Activated CD4-positive, alpha-beta T cell treated with anti-CD3 and anti-CD28 coated beads, Interleukin-2, amount 50 U/mL, for 48 hours (primary cell): ENCODE measurements at regions not wholly inside any gene's neighbourhood (a gene's known extent, or its start where the extent isn't known, plus 50 kb on each side); places are given as distances from the start of the nearest gene placed in this dataset.

Experiments
- DNase-seq, 2 experiments: peaks; one replicate each; pipeline ENCODE4 v3.0.0-alpha.2; 2020

DNA sequence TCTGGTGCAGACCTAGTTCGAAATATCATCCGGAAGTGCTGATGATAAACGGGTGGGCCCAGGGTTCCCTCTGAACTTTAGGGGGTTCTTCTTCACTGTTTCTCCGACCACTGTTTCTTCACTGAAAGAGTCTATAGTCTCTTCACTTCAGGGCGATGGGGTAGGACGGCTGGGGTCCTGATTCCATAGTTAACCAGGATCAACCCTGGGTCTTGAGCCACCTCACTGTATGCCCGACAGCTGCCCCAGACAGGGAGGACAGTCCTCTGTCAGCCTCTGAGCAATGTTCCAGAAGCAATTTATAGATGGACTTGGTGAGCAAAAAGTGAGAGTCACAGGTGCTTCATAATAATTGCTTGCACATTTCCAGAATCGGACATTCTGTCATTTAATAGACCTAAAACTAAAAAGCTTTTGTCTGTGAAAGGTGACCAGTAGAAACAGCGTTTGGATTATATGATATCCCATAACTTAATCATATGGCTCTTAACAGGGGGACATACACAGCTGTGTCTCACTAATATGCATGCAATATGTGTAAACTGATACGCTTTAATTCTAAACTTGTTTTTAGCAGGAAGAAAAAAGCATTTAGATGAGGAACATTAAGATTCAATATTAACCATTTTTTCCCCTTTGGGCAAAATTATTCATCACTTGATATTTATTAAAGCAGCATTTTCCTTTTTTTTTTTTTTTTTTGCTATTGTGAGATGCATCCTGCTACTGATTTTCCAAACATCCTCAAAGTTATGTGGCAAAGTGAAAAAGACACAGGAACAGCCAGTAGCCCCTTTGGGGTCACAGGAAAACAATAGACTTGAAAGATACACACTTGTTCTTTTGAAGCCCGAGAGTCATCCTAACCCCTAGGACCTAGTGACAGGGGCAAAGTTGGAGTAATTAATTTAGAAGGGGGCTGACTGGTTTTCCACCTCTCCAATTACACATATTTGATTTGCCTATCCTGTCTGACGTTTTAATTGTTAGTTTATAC is 277.0 kb downstream of the ZNF536 start:
- no peak for DNase-seq

DNA sequence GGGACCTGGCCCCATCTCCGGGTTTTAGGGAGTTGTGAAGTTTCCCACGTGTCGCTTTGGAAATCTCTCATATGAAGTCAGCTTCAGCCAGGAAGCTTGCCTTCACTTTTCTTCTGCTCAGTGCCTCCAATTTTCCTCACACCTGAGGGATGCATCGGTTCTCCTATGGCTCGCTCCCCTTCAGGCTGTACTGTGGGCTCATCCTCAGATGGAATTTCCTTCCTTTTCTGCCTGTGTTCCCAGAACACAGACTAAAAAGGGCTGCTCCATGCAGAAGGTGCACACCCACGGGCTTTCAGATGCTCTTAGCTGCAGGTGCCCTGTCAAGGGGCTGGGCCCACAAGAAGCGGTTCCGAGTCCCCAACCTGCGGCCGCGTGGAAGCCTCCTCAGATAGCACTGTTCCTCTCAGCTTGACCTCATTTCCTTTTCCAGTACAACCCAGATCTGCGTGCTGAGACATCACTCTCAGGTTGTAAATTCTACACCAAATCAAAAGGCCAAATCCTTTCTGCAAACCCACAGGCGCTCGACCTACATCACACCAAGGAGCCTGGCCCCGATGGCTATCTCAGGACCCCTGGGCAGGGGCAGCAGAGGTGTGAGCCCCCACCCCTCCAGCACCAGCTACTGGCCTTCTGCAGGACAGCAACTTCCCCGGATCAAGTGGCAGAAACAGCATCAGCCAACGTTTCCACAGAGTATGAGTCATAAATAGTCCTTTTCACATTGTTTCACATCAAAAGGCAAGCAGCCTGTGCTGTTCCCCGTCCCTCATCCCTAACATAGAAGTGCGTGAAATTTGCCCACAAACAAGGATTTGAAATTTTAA is 275.9 kb downstream of the ZNF536 start:
- no peak for DNase-seq

DNA sequence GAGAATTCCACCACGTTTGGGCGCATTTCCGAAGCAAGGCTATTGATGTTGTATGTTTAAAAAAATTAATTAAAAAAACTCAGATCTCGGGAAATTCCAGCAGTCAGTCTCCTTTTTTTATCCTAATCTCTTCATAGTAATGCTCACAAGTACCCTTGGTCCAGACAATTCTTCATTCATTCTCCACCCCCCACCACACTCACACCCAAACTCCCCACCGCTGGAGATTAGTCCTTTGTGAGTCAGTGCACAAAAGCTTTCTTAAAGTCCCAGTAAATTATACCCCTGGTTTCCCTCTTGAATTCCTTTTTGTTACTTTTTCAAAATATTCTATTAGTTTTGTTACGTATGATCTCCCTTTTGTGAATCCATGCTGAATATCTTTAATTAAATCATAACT is 274.6 kb downstream of the ZNF536 start:
- no peak for DNase-seq

DNA sequence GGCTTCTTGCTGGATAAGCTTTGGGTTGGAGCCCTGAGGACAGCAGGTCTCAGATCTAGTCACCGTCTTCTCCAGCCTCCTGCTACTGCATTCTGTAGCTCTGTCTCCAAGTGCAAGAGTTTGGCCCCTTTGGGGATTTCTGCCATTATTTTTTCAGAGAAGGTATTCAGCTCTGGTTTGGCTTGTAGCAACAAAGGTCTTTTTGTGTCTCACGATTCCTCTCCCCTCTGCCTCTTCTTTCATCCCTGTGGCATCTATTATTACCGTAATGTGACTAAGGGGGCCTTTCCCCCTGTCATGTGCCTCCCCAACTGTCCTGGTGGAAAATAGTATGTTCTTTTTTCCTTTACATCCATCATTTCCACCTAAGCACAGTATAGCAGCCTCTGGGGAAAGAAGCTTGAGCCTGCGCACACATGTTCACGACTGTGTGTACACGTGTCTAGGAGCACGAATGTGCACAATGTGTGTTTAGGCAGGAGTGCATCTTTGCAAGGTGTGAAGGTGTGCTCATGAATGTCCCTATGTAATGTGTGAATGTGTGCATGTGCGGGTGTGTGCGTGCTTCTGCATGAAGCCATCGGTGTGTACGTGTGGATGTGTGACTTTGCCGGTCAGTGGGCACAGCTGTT is 273.9 kb downstream of the ZNF536 start:
- DNase-seq: no peak

DNA sequence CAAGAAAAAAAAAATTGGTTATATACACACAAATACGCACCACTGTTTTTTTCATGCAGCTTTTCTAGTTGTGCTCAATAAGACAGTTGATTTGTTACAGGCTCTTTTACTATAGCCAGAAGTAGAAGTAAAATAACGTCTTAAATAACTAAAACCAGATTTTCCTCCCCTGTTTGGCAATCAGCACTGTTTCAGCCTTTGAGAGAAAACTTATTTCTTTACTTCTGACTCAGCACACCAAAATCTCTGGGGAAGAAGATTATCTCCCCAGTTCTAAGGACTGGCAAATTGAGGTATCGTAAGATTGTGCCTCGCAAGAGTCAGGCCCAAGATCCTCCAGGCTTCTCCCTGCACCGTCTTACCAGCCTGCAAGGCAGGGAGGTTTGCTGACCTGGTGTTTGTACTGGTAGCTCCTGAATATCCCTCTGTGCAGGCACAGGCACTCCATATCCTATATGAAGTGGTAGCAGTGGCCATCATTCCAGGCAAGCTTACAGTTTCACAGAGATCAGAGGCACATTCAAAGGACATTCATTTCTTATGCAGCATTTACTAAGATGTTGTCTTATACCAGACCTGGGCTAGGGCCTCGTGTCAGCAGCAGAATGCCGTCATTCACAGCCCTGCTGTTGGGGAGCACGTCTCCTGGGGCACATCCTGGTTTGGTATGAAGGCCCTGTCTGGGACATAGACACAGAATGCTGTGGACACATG is 268.2 kb downstream of the ZNF536 start:
- DNase-seq: no peak

DNA sequence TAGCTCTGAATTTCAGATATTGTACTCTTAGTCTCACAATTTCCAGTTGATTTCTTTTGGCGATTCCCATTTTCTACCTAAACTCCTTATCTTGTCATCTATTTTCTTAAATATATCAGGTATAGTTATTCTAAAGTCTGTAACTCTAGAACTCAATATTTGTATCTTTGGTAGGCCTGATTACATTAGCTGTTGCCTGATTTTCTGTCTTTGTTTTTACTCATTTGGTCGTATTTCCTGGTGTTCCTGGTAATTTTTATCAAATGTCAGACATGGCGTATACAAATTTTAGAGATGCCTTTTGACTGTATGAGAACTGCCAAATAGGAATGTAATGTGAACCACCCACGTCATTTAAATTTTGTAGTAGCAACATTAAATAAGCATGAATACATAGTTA is 266.7 kb downstream of the ZNF536 start:
- DNase-seq: no peak

DNA sequence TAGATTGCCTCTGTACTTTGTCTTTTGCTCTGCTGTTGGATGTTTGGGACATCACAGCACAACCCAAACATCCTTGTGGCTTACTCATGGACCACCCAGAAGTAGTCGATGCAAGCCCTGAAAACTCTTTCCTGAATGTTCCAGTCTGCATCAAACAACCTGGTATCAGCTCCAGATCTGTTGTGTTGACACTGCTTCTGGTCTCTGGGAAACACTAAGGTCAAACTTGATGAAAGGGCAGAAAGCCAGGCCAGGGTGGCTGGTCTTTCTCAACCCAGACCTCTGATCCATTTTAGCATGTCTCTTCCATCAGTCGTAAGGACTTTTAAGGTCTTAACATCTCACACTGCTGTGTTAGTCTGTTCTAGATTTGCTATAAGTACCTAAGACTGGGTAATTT is 265.7 kb downstream of the ZNF536 start:
- DNase-seq: no peak

DNA sequence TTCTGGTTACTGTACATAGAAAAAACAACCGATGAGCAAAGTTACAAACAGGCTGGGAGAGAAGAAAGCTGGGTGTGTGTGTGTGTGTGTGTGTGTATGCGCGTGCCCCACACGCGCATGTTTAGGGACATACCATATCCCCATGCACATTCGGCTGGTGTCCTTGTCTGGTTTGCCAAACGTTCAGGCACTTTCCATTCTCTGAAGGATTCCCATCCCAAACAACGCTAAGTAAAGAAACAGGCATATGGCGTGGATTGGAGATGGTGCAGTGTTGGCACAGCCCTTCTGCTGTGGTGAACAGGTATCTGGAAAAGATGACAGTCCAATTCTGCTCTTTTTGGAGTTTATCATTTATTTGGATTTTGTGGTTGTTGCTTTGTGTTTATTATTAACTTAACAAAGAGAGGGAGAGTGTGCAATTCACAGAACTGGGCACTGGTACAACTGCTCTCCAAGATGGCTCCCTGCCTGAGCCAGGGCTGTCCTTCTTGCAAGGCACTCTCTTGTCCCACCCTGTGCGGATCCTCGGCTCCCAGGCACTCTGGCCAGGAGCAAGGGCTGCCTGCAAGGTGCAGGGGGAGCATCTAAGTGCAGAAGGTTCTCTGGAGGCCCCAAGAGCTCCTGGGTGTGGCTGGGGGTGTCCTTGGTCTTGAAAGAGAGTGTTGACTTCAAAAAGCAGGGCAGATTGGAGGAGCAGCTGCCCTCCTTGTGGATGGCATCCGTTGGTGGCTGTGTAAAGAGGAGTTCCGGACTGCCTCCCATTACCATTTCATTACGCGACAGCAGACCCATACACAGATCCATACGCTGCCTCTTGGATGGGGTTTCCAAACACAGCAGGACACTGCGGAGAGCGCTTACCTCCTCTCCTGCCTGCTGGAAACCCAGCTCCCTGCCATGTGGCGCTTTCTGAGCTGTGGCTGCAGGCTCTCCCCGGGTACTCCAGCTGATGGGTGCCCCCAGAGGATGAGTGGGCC is 263.1 kb downstream of the ZNF536 start:
- DNase-seq: no peak

DNA sequence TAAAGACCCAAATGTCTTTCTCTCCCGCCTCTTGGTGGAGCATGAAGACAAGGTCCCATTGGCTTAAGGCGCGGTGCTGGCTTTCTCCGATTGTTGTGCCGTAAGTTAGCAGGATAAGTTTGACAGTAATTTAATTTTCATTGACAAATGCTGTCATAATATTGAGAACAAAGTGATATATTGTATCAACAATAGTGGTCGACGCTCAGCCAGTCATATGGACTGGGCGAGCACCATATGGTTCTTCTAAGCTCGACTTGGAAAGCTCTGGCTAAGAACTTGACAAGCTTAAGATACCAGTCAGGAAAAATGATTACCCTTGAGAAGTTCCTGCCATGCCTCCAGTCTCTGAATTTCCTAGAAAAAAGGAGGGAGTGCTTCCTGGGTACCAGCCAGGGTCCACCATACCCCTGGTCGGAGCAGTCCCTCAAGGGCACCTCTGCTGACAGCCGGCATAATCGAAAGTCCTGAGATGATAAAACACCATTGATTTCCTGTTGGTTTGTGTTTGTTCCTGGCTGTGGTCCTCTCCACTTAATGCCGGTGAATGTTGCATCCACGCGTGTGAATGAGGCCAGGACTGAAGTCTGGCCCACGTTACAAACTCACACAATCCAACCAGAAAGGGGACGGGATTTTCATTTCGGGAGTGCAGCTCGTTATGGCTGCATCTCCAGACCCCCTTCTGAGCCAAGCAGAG is 262.1 kb downstream of the ZNF536 start:
- DNase-seq: no peak

DNA sequence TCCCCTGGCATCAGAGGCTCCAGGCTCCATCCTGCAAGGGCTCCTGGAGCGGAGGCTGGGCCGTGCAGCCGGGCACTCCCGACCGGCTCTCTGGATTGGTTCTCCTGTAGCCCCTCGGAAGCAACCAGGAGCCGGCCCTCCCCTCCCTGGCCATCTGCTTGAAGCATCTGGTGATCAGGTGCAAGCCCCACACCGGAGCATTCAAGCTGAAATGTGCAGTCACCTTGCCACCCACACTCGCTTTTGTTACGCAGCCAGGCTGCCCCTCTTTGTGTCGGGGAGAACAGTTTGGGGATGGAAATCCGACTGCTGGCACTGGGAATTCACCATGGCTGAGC is 258.8 kb downstream of the ZNF536 start:
- DNase-seq: no peak

DNA sequence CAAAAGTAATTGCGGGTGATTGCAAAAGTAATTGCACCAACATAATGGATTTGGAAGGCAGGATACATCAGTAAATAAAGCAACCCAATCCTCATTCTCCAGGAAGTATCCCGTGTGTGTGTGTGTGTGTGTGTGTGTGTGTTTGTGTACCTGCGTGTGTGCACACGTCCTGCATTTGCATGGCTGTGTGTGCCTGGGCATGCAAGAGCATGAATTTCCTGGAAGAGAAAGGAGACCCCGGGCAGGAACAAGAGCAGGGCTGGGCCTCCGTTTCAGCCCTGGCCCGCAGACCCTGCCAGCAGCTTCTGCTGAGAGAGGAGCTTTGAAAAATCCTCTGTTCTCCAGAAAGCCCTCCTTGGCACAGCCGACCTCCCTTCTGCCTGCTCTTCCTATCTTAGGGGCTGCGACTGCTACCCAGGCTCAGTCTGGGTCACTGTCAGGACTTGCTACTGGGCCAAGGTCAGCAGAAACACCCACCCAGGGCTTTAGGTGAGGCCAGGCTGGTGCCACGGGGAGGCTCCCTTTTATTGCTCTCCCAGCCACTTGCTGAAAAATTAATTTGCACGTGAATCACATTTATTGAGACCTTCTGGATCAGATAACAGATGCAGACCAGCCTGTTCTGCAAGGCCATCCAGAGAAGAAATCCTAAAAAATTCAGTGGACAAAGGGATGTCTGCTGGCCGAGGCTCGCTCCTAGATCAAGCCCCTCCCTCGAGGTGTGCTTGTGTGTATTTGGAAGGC is 258.3 kb downstream of the ZNF536 start:
- DNase-seq: no peak

DNA sequence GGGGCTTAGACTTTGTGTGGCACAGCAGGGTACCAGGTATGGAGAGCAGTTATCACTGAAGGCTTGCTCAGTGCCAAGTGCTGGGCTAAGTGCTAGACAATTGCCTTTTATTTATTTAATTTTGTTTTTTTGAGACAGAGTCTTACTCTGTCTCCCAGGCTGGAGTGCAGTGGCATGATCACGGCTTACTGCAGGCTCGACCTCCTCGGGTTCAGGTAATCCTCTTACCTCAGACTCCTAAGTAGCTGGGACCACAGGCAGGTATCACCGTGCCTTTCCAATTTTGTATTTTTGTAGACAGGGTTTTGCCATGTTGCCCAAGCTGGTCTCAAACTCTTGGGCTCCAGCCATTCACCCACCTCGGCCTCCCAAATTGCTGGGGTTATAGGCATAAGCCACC is 256.9 kb downstream of the ZNF536 start:
- DNase-seq: no peak

DNA sequence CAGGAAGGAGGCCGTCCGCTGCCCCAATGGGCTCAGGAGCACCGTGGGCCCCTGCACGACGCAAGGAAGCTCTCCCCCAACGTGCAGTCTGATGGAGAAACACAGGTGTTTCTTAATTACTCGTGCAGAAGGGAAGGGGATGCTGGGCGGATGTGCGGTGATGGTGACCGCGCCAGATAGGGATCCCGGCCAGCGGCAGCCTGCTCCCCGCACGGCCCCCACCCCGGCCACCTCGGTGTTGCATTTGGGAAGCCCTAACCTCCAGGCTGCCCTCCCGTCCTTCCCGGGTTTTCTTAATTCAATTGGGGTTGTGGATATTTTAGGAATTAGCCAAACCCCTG is 254.4 kb downstream of the ZNF536 start:
- DNase-seq: no peak

DNA sequence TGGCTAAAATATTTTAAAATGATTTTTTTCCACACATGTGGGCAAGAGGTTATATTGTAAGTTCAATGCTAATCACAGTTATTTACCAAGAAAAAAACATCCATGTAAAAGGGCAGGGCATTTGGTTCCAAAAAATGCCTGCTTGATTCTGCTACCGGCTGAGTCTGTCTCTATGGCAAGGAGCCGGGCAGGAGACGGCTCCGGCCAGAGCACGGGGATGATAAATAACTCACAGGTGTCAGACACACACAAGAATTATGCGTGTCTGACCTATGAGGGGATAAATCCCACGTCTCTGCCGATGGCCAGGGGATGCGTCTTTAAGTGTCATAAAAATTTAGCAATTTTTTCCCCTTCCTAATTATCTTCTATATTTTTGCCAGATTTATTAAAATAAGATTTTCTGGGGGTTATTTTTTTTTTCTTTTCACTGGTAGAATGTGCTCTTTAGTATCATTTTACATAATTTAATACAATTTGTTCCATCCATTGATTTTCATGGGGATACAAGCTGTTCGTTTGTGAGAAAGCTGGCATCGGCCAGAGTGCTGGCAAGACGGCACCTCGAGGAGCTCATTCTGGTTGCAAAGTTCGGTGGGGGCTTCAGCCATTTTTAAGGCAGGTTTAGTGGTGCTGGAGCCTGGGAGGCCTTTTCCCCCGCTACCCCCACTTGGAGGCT is 253.9 kb downstream of the ZNF536 start:
- no peak for DNase-seq

DNA sequence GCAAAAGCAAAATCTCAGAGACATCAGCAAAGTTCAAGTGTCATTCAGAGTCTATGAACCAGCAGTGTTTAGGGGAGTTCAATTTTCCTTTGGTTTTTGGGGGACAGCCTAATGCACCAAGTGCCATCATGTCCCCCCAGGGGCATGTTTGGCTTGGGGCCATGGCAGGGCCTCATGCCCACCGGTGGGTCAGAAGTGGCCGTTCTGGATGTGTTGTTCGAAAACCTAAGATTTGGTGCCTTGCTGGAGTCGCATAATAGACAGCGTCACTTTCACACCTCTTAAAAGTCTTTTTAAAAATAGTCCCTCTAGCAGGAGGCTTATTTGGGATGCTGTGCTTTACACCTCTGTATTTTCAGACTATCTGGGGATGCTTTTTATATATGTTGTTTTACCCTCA is 250.1 kb downstream of the ZNF536 start:
- DNase-seq: no peak

DNA sequence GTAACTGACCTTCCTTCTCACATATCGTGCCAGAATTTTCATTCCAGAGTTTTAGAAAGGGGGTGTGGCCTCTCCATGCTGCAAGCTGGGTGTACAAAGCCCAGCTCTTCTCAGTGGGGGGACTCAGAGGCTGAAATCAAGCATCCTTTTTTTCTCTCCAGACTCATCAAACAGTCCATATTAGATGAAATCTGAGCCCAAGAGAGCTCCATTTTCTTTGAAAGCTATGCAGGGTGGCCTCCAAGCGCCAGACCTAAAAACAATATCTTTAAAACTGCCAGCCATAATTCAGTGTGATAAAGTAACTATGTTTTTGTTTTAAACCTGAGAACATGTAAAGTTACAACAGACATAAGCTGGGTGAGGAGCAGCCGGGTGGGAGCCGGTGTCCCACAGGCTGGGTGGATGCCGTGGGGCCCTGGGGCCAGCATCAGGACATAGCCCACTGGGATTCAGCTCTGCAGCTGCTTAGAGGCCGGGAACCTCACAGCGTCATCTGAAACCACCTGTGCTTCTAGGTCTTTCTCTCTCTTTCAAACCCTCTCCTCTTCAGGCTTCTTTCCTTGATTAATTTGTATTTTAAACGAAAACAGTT is 249.2 kb downstream of the ZNF536 start:
- DNase-seq: no peak

DNA sequence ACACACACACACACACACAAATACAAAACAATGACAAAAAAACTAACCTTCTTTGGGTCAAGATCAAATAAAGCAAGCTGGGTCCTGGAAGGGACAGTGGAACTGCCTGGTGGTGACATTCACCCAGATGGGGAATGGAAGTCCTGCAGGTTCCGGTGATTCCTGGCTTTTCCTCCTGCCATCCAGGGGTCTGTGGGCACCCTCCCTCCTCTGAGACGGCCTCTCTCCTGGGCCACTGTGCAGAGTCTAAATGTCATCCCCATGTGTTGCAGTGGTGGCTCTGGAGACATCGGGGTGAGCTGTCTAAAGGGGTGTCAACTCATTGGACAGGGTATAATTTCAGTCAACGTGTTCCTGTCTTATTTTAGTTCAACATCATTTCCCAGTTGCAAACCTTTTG is 248.2 kb downstream of the ZNF536 start:
- no peak for DNase-seq

DNA sequence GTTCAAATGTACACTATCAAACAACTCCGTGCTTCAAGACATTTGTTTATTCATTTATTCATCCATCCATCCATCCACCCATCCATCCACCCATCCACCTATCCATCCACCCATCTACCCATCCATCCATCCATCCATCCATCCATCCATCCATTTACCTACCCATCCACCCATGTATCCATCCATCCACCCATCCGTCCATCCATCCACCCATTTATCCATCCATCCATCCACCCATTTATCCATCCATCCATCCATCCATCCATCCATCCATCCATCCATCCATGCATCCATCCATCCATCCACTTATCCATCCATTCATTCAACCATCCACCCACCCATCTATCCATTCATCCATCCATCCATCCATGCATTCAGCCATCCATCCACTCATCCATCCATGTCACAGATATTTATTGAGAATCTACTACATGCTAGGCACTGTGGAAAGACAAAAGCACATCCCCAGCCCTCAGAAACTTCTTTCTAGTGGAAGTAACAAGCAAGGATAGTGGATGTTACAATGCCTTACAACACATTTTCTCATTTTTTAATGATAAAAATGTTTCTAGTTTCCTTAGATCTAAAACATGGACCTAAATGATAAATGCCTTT is 237.6 kb downstream of the ZNF536 start:
- no peak for DNase-seq

DNA sequence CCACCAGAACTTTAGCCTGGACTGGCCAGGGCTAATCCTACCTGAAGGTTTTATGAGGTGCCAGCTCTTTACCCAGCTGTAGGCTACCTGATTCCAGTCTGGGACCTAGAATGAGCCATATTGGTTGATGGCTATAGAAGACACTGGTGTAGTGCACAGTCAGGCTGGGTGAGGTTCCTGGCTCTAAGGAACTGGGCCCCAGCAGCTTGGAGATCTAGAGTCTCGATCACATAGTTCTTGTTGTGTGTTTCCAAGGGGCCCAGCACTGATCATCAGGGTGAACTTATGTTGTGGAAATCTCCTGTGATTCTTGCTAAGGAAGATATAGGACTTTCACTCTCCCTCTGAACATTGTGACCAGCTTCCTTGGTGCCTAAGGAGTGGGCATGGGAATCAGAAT is 236.3 kb downstream of the ZNF536 start:
- DNase-seq: no peak
